ENCODE measurements at regions not wholly inside any gene's neighbourhood (a gene's known extent, or its start where the extent isn't known, plus 50 kb on each side); places are given as distances from the start of the nearest gene placed in this dataset.

- H3K27ac ChIP-seq: no peak overlapping the region
- H3K27me3 ChIP-seq: no peaks in the 10 kb centered on the region
- WGBS, 2 donors (ENCODE audit: low coverage in 1 of 2): 48 to 69% methylated on average over 3 of the region's 5 CpGs
- H3K36me3 ChIP-seq: no peaks in the 10 kb centered on the region
- H3K4me1 ChIP-seq: no peaks in the 10 kb centered on the region
- no peak overlapping the region for H3K4me3 ChIP-seq
- ATAC-seq: no peak
- no peaks in the 10 kb centered on the region for H3K9me3 ChIP-seq
- TF ChIP-seq POLR2AphosphoS5 (IDR thresholded peaks at IDR 0.05) (no peak), CTCF (IDR thresholded peaks at IDR 0.05) (no peak), POLR2A (IDR thresholded peaks at IDR 0.05) (no peak), EP300 (IDR thresholded peaks at IDR 0.05) (no peak)
Observed at GRCh38 chr5:6176102-6176693, 202.1 kb downstream of the MED10 start.

- H3K4me1 ChIP-seq: no peaks in the 10 kb centered on the region
- H3K27me3 ChIP-seq: no peaks in the 10 kb centered on the region
- no peaks in the 10 kb centered on the region for H3K9me3 ChIP-seq
- H3K4me3 ChIP-seq: no peak overlapping the region
- no peaks in the 10 kb centered on the region for H3K36me3 ChIP-seq
- no peak for TF ChIP-seq POLR2A (IDR thresholded peaks at IDR 0.05)
- TF ChIP-seq POLR2AphosphoS5 (IDR thresholded peaks at IDR 0.05): no peak
- no peak overlapping the region for H3K27ac ChIP-seq
- ATAC-seq: no peak
- WGBS, 2 donors (ENCODE audit: low coverage in 1 of 2): 73 to 76% methylated on average over 6 of the region's 6 CpGs
Observed at GRCh38 chr5:6175172-6175854, 203.0 kb downstream of the MED10 start.

GRCh38 chr5:6169660-6170059, 208.7 kb downstream of the MED10 start:
- no peak for TF ChIP-seq CTCF (IDR thresholded peaks at IDR 0.05)
- no peak for TF ChIP-seq EP300 (IDR thresholded peaks at IDR 0.05)
- no peak for TF ChIP-seq POLR2AphosphoS5 (IDR thresholded peaks at IDR 0.05)
- no peak for TF ChIP-seq POLR2A (IDR thresholded peaks at IDR 0.05)
- WGBS, 2 donors (ENCODE audit: low coverage in 1 of 2): 75 to 77% methylated on average over 3 to 4 of the region's 4 CpGs

GRCh38 chr5:6166698-6167394, 211.5 kb downstream of the MED10 start:
- H3K4me3 ChIP-seq: no peak overlapping the region
- 86 to 100% methylated on average over 2 of the region's 2 CpGs for WGBS, 2 donors (ENCODE audit: low coverage in 1 of 2)
- no peak overlapping the region for H3K27ac ChIP-seq
- no peaks in the 10 kb centered on the region for H3K27me3 ChIP-seq
- H3K9me3 ChIP-seq: no peaks in the 10 kb centered on the region
- no peaks in the 10 kb centered on the region for H3K4me1 ChIP-seq
- no peak for ATAC-seq
- H3K36me3 ChIP-seq: no peaks in the 10 kb centered on the region
- TF ChIP-seq POLR2A (IDR thresholded peaks at IDR 0.05) (no peak), POLR2AphosphoS5 (IDR thresholded peaks at IDR 0.05) (no peak), CTCF (IDR thresholded peaks at IDR 0.05) (no peak), EP300 (IDR thresholded peaks at IDR 0.05) (no peak)

More at GRCh38 chr5:6169660-6170059, 208.7 kb downstream of the MED10 start:
- Histone ChIP-seq H3K4me3 (no peak overlapping the region), H3K9me3 (no peaks in the 10 kb centered on the region), H3K27me3 (no peaks in the 10 kb centered on the region), H3K27ac (no peak overlapping the region), H3K4me1 (no peaks in the 10 kb centered on the region), H3K36me3 (no peaks in the 10 kb centered on the region)
- no peak for ATAC-seq

GRCh38 chr5:6163913-6164312, 214.4 kb downstream of the MED10 start:
- no peak for ATAC-seq
- H3K27ac ChIP-seq: no peak overlapping the region
- no peaks in the 10 kb centered on the region for H3K36me3 ChIP-seq
- H3K4me1 ChIP-seq: no peaks in the 10 kb centered on the region
- no peaks in the 10 kb centered on the region for H3K9me3 ChIP-seq
- H3K27me3 ChIP-seq: no peaks in the 10 kb centered on the region
- TF ChIP-seq EP300 (IDR thresholded peaks at IDR 0.05) (no peak), CTCF (IDR thresholded peaks at IDR 0.05) (no peak), POLR2AphosphoS5 (IDR thresholded peaks at IDR 0.05) (no peak), POLR2A (IDR thresholded peaks at IDR 0.05) (no peak)
- 85 to 97% methylated on average over 3 to 5 of the region's 6 CpGs for WGBS, 2 donors (ENCODE audit: low coverage in 1 of 2)
- H3K4me3 ChIP-seq: no peak overlapping the region

All from gastroesophageal sphincter (tissue), 4 donors.